ENCODE measurements at regions not wholly inside any gene's neighbourhood (a gene's known extent, or its start where the extent isn't known, plus 50 kb on each side); places are given as distances from the start of the nearest gene placed in this dataset.

- Histone ChIP-seq H3K4me3 (ENCODE audit: low read length) (no peak overlapping the region), H3K4me1 (ENCODE audit: control insufficient read depth, insufficient read depth, low read length) (no peaks in the 10 kb centered on the region), H3K36me3 (ENCODE audit: control insufficient read depth, insufficient read depth, low read length) (no peaks in the 10 kb centered on the region), H3K27ac (ENCODE audit: low read depth, low read length) (no peak overlapping the region), H3K27me3 (ENCODE audit: control insufficient read depth, insufficient read depth, low read length, poor library complexity, severe bottlenecking) (no peaks in the 10 kb centered on the region), H3K9me3 (ENCODE audit: control insufficient read depth, low read length) (no peaks in the 10 kb centered on the region), H3K9ac (ENCODE audit: extremely low read depth, low read length, poor library complexity, severe bottlenecking) (no peak overlapping the region)
- no peaks in the 10 kb centered on the region for H3K9me3 Mint-ChIP-seq
- no peak for TF ChIP-seq CTCF (conservative IDR thresholded peaks at IDR 0.05)
- H3K27me3 Mint-ChIP-seq (ENCODE audit: insufficient read depth) = no peaks in the 10 kb centered on the region
- no peak for DNase-seq
- H3K27ac Mint-ChIP-seq = no peak overlapping the region
- no peak overlapping the region for H3K4me3 Mint-ChIP-seq
- peaks cover 9% of the 10 kb centered on the region for H3K4me1 Mint-ChIP-seq
- 94 to 96% methylated on average over 3 to 4 of the region's 4 CpGs for WGBS, 2 experiments (ENCODE audit: insufficient coverage in 1 of 2, insufficient read length in 1 of 2)
- no peaks in the 10 kb centered on the region for H3K36me3 Mint-ChIP-seq (ENCODE audit: low read depth)
Measured at GRCh38 chr4:188423039-188423438, 283.8 kb downstream of the TRIML1 start.

DNA sequence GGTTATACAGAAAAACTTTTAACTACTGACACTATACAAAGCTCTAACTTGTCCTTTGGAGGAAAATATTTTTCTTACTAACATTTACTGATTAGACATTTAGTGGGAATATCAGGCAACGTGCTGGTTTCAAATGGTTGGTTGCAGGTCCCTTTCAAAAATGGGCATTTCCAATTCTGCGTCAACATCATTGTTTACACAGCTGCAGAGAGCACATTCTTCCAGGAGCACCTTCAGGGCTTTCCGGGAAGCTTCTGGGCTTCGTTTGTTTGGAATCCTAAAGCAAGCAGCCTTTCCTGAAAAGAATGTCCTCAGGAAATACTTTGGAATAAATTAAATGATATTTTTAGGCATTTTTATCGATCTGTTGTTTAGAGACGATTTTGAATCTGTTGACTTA is 289.7 kb downstream of the TRIML1 start:
- Histone ChIP-seq H3K9me3 (ENCODE audit: control insufficient read depth, low read length) (no peaks in the 10 kb centered on the region), H3K4me3 (ENCODE audit: low read length) (peak overlapping the region; percentile 26), H3K9ac (ENCODE audit: extremely low read depth, low read length, poor library complexity, severe bottlenecking) (peak overlapping the region; percentile 1), H3K27ac (ENCODE audit: low read depth, low read length) (no peak overlapping the region), H3K36me3 (ENCODE audit: control insufficient read depth, insufficient read depth, low read length) (no peaks in the 10 kb centered on the region), H3K27me3 (ENCODE audit: control insufficient read depth, insufficient read depth, low read length, poor library complexity, severe bottlenecking) (no peaks in the 10 kb centered on the region), H3K4me1 (ENCODE audit: control insufficient read depth, insufficient read depth, low read length) (peaks cover 3% of the 10 kb centered on the region)
- DNase-seq = no peak
- H3K27me3 Mint-ChIP-seq (ENCODE audit: insufficient read depth) = no peaks in the 10 kb centered on the region
- no peak for TF ChIP-seq CTCF (conservative IDR thresholded peaks at IDR 0.05)
- H3K4me3 Mint-ChIP-seq = no peak overlapping the region
- H3K9me3 Mint-ChIP-seq = no peaks in the 10 kb centered on the region
- H3K36me3 Mint-ChIP-seq (ENCODE audit: low read depth) = no peaks in the 10 kb centered on the region
- H3K4me1 Mint-ChIP-seq = peaks cover 17% of the 10 kb centered on the region
- no peak overlapping the region for H3K27ac Mint-ChIP-seq
- WGBS, 2 experiments (ENCODE audit: insufficient coverage in 1 of 2, insufficient read length in 1 of 2) = 53 to 55% methylated on average over 4 to 6 of the region's 6 CpGs

DNA sequence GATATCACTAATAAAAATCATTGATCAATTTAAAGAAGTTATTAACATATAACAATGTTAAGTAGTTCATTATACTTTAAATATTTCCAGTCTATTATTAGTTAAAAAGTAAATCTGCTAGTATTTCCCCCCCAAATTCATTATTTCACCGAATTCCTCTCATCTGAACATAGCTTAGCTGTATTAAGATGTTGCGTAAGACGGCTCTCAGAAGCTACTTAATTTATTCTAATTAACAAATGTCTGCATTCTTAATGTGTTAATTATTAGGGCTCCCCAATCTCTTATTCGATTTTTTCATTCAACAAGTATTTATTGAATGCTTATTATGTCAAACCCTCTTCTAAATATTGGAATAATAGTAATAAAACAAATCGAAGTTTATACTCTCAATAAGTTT is 290.7 kb downstream of the TRIML1 start:
- Mint-ChIP-seq H3K36me3 (ENCODE audit: low read depth) (no peaks in the 10 kb centered on the region), H3K9me3 (no peaks in the 10 kb centered on the region), H3K27me3 (ENCODE audit: insufficient read depth) (no peaks in the 10 kb centered on the region), H3K4me3 (no peak overlapping the region), H3K27ac (no peak overlapping the region), H3K4me1 (peaks cover 17% of the 10 kb centered on the region)
- WGBS, 2 experiments (ENCODE audit: insufficient coverage in 1 of 2, insufficient read length in 1 of 2) = 100% methylated on average over 3 of the region's 5 CpGs; no CpG with 5 or more reads in 1 of the 2 experiments
- no peaks in the 10 kb centered on the region for H3K27me3 ChIP-seq (ENCODE audit: control insufficient read depth, insufficient read depth, low read length, poor library complexity, severe bottlenecking)
- H3K4me1 ChIP-seq (ENCODE audit: control insufficient read depth, insufficient read depth, low read length) = peaks cover 3% of the 10 kb centered on the region
- H3K9me3 ChIP-seq (ENCODE audit: control insufficient read depth, low read length) = no peaks in the 10 kb centered on the region
- DNase-seq = no peak
- no peak for TF ChIP-seq CTCF (conservative IDR thresholded peaks at IDR 0.05)
- H3K9ac ChIP-seq (ENCODE audit: extremely low read depth, low read length, poor library complexity, severe bottlenecking) = no peak overlapping the region
- H3K36me3 ChIP-seq (ENCODE audit: control insufficient read depth, insufficient read depth, low read length) = no peaks in the 10 kb centered on the region
- H3K27ac ChIP-seq (ENCODE audit: low read depth, low read length) = no peak overlapping the region
- H3K4me3 ChIP-seq (ENCODE audit: low read length) = no peak overlapping the region

All from endodermal cell (in vitro differentiated cells).